ENCODE measurements at regions not wholly inside any gene's neighbourhood (a gene's known extent, or its start where the extent isn't known, plus 50 kb on each side); places are given as distances from the start of the nearest gene placed in this dataset.

GRCh38 chr7:94813917-94814316 is 93.5 kb upstream of the PPP1R9A start:
- no peak for DNase-seq

DNA sequence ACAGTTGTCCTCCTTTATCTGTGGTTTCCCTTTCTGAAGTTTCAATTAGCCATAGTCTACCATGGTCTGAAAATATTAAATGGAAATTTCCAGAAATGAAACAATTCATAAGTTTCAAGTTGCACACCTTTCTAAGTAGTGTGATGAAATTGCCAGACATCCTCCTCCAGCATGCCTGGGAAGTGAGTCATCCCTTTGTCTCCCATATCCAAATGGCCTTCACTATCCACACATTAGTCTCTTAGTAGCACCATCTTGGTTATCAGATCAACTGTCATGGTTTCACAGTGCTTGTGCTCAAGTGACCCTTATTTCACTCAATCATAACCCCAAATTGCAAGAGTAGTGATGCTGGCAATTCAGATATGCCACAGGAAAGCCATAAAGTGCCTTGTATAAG is 83.4 kb upstream of the PPP1R9A start:
- DNase-seq = no peak

DNA sequence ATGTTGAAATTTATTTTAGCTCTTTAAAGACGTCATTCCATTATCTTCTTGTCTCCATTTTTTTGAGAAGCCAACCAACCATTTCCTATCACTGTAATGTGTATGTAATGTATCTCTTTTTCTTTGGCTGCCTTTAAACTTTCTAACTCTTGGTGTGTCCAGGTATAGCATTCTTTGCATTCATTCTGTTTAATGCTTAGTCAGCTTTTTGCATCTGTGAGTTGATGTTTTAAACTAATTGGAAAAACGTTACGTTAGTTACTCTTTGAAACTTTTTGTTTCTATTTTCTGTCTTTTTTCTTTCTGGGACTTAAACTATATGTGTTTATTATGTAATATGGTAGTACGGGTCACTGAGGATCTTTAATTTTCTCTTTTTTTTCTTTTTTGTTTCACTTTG is 77.4 kb upstream of the PPP1R9A start:
- no peak for DNase-seq

DNA sequence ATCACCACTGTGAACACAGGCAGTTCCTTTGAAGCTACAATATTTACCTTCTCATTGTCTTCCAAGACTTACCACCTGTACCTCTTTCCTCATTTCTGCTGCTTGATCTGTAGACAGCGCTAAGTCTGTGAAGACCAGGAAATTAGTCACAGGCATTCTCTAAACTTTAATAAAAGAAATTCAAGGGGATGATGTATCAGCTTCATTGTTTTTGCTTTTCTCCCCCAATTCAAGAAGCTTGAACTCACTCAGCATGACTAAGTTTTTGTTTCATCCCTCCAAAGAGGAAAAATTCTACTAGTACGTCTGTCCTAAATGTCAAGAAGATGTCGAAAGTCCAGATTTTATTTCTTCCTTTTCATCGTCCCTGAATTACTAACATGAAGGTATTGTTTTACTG is 75.3 kb upstream of the PPP1R9A start:
- DNase-seq = no peak

DNA sequence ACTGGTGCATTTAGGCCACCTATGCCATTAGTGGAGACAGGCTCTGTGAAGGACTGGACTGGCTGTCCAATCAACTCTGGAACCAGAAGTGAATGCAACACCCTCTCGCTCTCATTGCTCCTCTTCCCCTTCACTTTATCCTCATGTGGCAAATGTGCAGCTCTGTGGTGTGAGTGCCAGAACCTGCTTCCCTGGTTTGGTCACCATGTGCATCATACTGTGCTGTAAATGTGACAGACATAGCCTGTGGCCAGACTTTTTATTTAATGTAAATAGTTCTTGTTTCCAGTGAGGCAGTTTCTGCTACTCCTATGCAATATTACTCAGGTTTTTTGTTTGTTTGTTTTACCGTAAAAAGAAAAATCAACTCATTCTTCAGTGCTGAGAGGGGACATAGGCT is 73.0 kb upstream of the PPP1R9A start:
- DNase-seq = no peak

- DNase-seq = no peak
Measured at GRCh38 chr7:94838717-94839116, 68.7 kb upstream of the PPP1R9A start.

GRCh38 chr7:94843553-94843952 is 63.8 kb upstream of the PPP1R9A start:
- DNase-seq = no peak

DNA sequence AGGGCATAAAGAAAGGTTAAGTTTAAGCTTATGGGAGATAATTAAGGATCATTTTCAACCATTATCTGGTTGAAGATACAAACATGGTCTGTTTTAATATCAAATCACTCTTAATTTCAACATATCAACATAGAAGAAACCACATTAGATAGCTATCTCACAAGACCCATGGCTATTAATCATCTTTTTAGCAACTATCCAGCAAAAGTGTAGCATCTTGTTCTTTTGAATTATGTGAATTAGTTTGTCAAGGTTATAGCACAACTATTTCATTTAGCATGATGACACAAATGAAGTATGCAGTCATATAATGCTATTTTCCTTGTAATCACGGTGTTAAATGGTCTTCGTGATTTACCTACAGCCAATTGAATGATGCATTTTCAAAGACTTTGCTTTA is 58.9 kb upstream of the PPP1R9A start:
- DNase-seq = no peak

- DNase-seq = no peak
Measured at GRCh38 chr7:94848992-94849576, 58.3 kb upstream of the PPP1R9A start.

DNA sequence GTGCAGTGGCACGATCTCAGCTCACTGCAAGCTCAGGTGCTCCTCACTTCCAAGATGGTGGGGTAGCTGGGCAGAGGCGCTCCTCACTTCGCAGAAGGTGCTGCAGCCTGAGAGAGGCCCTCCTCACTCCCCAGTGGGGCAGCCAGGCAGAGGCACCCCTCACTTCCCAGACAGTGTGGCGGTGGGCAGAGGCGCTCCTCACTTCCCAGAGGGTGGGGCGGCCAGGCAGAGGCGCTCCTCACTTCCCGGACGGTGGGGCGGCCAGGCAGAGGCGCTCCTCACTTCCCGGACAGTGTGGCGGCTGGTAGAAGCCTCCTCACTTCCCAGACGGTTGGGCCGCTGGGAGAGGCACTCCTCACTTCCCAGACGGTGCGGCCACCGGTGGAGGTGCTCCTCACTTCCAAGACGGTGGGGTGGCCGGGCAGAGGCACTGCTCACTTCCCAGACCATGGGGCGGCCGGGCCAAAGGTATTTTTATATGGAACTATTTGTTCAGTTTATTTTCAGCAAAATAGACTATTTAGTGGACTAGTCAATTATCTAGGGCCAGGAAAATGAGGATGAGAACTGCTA is 57.7 kb upstream of the PPP1R9A start:
- DNase-seq = no peak

GRCh38 chr7:94855589-94855988 is 51.8 kb upstream of the PPP1R9A start:
- DNase-seq = no peak

- no peak for DNase-seq
Measured at GRCh38 chr7:94856643-94857042, 50.8 kb upstream of the PPP1R9A start.

Data from NCI-H446 (cell line).